ENCODE measurements at regions not wholly inside any gene's neighbourhood (a gene's known extent, or its start where the extent isn't known, plus 50 kb on each side); places are given as distances from the start of the nearest gene placed in this dataset.
"Not testable (repeated sequence)": the region's sequence is repeated elsewhere in the genome, so short reads cannot be mapped to it uniquely, and the experiment has no call there.

DNA sequence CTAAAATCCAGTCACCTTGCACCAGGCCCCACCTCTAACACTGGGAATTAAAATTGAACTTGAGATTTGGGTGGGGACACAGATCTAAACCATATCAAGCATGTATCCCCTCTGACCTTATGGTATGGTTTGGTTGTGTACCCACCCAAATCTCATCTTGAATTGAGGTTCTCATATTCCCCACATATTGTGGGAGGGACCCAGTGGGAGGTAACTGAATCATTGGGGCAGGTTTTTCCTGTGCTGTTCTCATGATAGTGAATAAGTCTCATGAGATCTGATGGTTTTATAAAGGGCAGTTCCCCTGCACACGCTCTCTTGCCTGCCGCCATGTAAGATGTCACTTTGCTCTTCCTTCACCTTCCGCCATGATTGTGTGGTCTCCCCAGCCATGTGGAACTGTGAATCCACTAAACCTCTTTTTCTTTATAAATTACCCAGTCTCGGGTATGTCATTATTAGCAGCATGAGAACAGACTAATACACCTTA, 451.7 kb downstream of the PCNX1 start:
- DNase-seq (ENCODE audit: low spot score), result not testable (repeated sequence)

- no peak for DNase-seq (ENCODE audit: low spot score)
These were observed 452.6 kb downstream of the PCNX1 start for GRCh38 chr14:71359823-71360222.

GRCh38 chr14:71361336-71361735, 454.1 kb downstream of the PCNX1 start:
- DNase-seq (ENCODE audit: low spot score), result no peak

DNA sequence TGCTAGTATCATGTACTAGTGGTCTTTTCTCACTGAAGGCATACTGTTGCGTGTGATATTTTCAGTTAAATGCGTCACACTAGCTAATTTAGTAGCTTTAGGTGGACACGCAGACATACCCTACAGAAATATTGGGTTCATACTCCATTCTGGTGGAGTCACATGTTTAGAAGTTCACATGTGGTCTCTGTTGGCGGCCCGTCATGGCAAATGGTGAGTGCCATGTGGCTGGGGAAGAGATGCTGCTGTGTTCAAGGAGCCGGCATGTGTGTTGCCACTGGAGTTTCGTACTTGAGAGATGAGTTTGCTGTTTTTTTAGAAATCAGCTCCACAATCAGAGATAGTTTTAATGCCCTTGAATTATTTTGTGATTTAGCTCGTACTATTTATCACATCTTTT, 454.6 kb downstream of the PCNX1 start:
- no peak for DNase-seq (ENCODE audit: low spot score)

DNA sequence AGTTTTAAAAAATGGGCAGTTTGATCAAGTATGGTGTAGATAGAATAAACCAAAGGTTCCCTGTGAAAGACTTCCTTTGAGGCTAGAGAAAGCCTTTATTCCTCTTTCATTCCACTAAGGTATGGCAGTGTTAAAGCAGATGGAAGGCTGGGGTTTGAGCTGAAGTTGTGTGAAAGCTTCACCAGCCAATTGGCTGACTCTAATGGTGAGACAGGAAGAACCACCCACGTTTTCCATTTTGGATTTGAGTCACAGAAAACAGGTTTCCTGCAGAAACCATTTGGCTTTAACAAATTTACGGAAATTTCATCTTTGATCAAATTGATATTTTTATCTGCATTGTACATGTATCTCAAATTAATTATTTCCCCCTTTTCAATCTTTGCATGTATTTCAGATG, 455.0 kb downstream of the PCNX1 start:
- no peak for DNase-seq (ENCODE audit: low spot score)

DNA sequence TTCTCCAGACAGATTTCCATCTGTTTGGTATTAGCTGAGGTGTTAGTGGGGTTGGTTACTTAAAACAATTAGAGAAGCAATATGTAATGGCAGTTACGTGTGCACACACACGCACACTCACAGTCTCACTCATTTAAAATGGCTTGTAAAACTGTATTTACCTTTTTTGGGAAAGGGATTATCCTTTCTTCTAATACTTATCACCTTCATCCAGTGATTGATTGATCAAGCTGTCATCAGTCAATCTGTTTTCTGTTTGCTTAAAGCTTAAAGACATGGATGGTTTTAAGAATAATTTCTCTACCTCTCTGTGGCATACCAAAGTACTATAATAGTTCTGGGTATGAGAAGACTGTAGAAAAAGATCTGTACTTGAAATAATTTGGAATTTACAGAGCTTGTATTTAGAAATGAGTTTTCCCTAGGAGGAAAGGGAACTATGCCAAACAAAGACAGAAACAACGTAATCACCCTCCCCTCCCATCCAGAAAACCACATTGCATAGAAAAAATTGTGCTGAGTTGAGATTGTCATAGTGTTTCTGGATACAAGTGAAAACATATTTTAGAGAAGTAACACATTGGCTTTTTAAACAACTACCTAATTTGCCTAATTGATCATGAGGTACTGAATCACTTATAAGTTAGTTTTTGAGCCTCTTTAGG, 455.8 kb downstream of the PCNX1 start:
- DNase-seq (ENCODE audit: low spot score), result no peak

GRCh38 chr14:71363946-71364925, 457.0 kb downstream of the PCNX1 start:
- no peak for DNase-seq (ENCODE audit: low spot score)

DNA sequence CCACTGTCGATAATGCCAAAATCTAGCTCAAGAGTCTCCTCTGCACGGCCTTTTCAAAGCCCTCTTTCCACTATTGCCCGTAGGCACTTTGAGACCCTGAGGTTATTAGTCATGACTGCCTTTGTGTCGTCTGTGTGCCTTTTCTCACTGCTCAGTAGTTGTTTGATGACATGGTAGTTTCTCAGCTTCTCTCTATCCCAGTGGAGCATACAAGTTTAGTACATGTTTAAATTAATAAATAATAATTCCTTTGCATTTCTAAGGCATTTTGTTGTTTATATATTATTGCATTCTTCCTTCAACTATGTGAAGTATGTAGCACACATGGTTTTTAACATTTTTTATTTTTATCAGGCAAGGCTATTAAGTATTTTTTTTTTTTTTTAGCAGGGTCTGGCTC, 458.1 kb downstream of the PCNX1 start:
- no peak for DNase-seq (ENCODE audit: low spot score)

DNA sequence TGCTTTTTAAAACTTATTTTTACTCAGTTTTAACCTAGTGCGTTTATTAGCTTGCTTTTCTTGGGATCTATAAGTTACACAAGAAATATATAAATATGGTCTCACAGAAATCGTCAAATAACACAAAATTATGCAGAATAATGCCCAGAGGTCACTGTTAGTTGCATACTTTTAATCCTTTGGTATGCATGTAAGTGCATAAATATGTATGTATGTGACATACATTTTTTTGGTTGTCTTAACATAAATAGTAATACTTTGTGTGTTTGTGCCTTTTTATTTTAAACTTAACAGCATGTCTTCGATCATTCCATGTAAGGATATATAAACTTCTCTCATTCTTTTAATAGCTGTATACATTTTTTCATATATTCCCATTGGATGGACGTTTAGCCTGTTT, 459.6 kb downstream of the PCNX1 start:
- no peak for DNase-seq (ENCODE audit: low spot score)

GRCh38 chr14:71371711-71372396, 464.6 kb downstream of the PCNX1 start:
- DNase-seq (ENCODE audit: low spot score), result no peak

DNA sequence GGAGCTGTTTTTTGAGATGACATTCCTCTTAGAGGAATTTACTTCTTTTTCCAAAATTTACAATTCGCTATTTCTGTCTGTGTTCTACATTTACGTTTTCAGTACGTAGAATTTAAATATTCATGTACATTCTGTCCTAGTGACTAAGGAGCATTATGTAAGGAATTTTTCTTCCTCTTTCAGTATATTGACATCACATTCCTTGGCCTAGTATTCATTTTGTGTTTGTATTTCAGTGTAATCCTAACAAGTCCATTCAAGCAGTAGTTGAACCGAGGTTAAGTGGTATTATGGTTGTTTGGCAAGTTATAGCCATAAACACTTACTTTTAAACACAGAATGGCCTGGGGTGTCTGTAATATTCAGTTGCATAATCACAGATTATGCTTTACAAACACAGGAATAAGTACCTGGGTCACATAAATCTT, 465.2 kb downstream of the PCNX1 start:
- DNase-seq (ENCODE audit: low spot score), result no peak

GRCh38 chr14:71373773-71374172, 466.5 kb downstream of the PCNX1 start:
- DNase-seq (ENCODE audit: low spot score), result no peak

GRCh38 chr14:71374989-71375388, 467.7 kb downstream of the PCNX1 start:
- no peak for DNase-seq (ENCODE audit: low spot score)

GRCh38 chr14:71377099-71377498, 469.8 kb downstream of the PCNX1 start:
- DNase-seq (ENCODE audit: low spot score), result no peak

DNA sequence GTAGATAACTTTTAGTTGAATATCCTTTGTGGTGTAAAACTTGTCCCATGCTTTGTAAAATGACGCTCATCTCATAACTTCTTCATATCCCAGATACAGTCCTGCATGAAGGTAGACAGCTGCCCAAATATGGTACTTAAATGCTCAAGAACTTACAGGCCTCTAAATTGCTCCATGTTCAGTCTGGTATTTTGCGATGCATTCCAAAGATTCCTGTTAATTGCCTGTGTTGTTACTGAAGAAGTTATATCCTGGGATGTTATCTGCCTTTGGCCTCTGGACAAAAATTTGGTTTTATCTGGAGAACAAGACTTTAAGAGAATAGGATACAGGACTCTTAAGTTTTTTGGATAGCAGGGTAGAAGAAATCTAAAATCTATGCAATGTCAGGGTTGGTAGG, 473.0 kb downstream of the PCNX1 start:
- no peak for DNase-seq (ENCODE audit: low spot score)

- no peak for DNase-seq (ENCODE audit: low spot score)
These were observed 474.6 kb downstream of the PCNX1 start for GRCh38 chr14:71381814-71382213.

DNA sequence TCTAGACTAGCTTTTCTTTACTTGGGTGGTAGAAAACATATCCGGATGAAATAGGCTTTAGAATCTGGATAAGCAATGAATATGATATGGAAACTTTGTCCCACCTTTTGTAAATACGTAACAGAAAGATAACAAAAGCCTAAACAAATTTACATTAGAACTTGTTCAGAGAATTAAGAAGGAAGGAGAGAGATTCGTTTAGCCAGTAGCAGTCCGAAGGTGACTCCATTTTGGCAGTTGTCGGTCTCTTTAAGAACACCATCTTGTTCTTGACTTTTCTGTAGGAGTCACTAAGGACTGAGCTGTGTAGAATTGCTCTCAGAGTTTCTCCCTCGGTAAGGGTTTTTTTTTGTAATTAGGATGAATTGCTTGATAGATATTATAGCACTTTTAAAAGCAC, 475.1 kb downstream of the PCNX1 start:
- no peak for DNase-seq (ENCODE audit: low spot score)

GRCh38 chr14:71383510-71383909, 476.3 kb downstream of the PCNX1 start:
- DNase-seq (ENCODE audit: low spot score), result no peak

- DNase-seq (ENCODE audit: low spot score), result no peak
These were observed 477.0 kb downstream of the PCNX1 start for GRCh38 chr14:71384007-71384845.

GRCh38 chr14:71387753-71388152, 480.5 kb downstream of the PCNX1 start:
- no peak for DNase-seq (ENCODE audit: low spot score)

DNA sequence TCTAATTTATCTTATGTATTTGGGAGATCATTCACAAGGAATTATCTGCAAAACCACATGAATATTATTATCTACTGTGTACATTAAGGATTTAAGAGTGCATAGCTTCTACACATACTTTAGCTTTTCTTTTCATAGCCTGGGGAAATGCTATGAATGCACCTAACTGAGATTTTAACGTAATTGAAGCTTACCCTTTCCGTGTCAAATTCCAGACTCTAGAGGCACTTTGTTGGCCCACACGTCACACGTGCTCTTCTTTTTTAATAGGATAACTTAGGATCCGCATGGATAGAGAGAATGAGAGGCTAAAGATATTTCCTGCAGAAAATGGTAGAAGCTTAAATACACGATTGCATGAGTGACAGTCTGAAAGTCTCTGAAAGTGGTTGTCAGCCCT, 481.1 kb downstream of the PCNX1 start:
- no peak for DNase-seq (ENCODE audit: low spot score)
